SK-N-SH treated with all-trans-retinoic acid at 6 μM for 48 hours (cell line): ENCODE measurements at regions not wholly inside any gene's neighbourhood (a gene's known extent, or its start where the extent isn't known, plus 50 kb on each side); places are given as distances from the start of the nearest gene placed in this dataset.

Experiments used
- ARNTL ChIP-seq: fragments of 450-650 bp; formaldehyde crosslinking; IDR thresholded peaks from 2 replicates; pipeline ENCODE4 v1.5.0; 2020; ENCODE audit warnings: low read depth, mild to moderate bottlenecking, moderate library complexity, borderline replicate concordance
- CSDC2 ChIP-seq: fragments of 250-450 bp; sonication (Bioruptor Pico); IDR thresholded peaks from 2 replicates; pipeline ENCODE4 v1.5.0; 2020; ENCODE audit warnings: mild to moderate bottlenecking, moderate library complexity
- ZC3H10 ChIP-seq: fragments of 250-450 bp; sonication (Bioruptor Pico); IDR thresholded peaks from 2 replicates; pipeline ENCODE4 v1.5.1; 2021; ENCODE audit warnings: mild to moderate bottlenecking, moderate library complexity
- ZFP3 ChIP-seq: fragments of 250-450 bp; sonication (Bioruptor Pico); IDR thresholded peaks from 2 replicates; pipeline ENCODE4 v1.5.0; 2020; ENCODE audit warnings: mild to moderate bottlenecking, moderate library complexity
- ZFP30 ChIP-seq: fragments of 450-650 bp; formaldehyde crosslinking; IDR thresholded peaks from 2 replicates; pipeline ENCODE4 v1.5.0; 2022; ENCODE audit warnings: mild to moderate bottlenecking, moderate library complexity
- ZNF565 ChIP-seq: fragments of 450-650 bp; formaldehyde crosslinking; conservative IDR thresholded peaks from 2 replicates; pipeline ENCODE4 v1.5.0; 2020; ENCODE audit warnings: low read depth, mild to moderate bottlenecking, moderate library complexity
- ZNF70 ChIP-seq: fragments of 450-650 bp; formaldehyde crosslinking; IDR thresholded peaks from 2 replicates; pipeline ENCODE4 v1.5.0; 2020; ENCODE audit warnings: mild to moderate bottlenecking, moderate library complexity
- ZNF8 ChIP-seq: fragments of 450-650 bp; formaldehyde crosslinking; IDR thresholded peaks from 2 replicates; pipeline ENCODE4 v1.5.0; 2020; ENCODE audit warnings: mild to moderate bottlenecking, moderate library complexity
- TF ChIP-seq, protein P1 (sequence below): fragments of 250-450 bp; sonication (Bioruptor Pico); IDR thresholded peaks from 2 replicates; pipeline ENCODE4 v1.5.1; 2020; ENCODE audit warnings: low read depth, mild to moderate bottlenecking, moderate library complexity
- TF ChIP-seq, protein P2 (sequence below): fragments of 250-450 bp; sonication (Bioruptor Pico); IDR thresholded peaks from 2 replicates; pipeline ENCODE4 v1.8.0; 2021; ENCODE audit warnings: low read depth, mild to moderate bottlenecking, moderate library complexity, borderline replicate concordance

DNA sequence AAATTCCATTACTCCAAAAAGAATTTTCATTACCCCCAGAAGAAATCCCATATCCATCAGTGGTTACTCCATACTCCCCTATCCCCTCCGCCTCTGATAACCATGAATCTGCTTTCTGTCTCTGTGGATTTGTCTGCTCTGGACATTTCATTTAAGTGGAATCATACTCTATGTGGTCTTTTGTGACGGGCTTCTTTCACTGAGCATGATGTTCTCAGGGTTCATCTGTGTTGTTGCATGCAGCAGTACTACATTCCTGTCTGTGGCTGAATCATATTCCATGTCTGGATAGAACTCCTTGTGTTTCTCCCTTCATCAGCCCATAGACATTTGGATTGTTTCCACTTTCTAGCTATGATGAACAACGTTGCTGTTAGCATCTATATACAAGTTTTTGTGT lies 59.5 kb upstream of the IRX3 start:
- TF ChIP-seq ZNF8 (CRISPR knock-in tag) (no peak), ARNTL (CRISPR knock-in tag) (no peak), ZNF565 (CRISPR knock-in tag) (no peak), ZNF70 (no peak), ZC3H10 (CRISPR knock-in tag) (no peak), CSDC2 (CRISPR knock-in tag) (no peak), ZFP30 (CRISPR knock-in tag) (no peak), ZFP3 (CRISPR knock-in tag) (no peak)
- TF ChIP-seq, protein P1, sequence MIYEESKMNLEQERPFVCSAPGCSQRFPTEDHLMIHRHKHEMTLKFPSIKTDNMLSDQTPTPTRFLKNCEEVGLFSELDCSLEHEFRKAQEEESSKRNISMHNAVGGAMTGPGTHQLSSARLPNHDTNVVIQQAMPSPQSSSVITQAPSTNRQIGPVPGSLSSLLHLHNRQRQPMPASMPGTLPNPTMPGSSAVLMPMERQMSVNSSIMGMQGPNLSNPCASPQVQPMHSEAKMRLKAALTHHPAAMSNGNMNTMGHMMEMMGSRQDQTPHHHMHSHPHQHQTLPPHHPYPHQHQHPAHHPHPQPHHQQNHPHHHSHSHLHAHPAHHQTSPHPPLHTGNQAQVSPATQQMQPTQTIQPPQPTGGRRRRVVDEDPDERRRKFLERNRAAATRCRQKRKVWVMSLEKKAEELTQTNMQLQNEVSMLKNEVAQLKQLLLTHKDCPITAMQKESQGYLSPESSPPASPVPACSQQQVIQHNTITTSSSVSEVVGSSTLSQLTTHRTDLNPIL (CRISPR knock-in tag), result no peak
- TF ChIP-seq, protein P2, sequence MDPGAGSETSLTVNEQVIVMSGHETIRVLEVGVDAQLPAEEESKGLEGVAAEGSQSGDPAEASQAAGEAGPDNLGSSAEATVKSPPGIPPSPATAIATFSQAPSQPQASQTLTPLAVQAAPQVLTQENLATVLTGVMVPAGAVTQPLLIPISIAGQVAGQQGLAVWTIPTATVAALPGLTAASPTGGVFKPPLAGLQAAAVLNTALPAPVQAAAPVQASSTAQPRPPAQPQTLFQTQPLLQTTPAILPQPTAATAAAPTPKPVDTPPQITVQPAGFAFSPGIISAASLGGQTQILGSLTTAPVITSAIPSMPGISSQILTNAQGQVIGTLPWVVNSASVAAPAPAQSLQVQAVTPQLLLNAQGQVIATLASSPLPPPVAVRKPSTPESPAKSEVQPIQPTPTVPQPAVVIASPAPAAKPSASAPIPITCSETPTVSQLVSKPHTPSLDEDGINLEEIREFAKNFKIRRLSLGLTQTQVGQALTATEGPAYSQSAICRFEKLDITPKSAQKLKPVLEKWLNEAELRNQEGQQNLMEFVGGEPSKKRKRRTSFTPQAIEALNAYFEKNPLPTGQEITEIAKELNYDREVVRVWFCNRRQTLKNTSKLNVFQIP (CRISPR knock-in tag), result no peak
